Embryonic facial prominence (tissue), 1 donor: ENCODE measurements at regions not wholly inside any gene's neighbourhood (a gene's known extent, or its start where the extent isn't known, plus 50 kb on each side); places are given as distances from the start of the nearest gene placed in this dataset.

Experiments
- DNase-seq: peaks from one replicate; pipeline ENCODE4 v3.0.0-alpha.2; 2016; ENCODE audit errors: extremely low spot score

- no peak for DNase-seq
Measured at GRCh38 chr12:58364389-58365086, 423.2 kb downstream of the ATP23 start.

- no peak for DNase-seq
Measured at GRCh38 chr12:58365087-58365390, 423.7 kb downstream of the ATP23 start.

GRCh38 chr12:58367041-58367440 is 425.7 kb downstream of the ATP23 start:
- no peak for DNase-seq

- DNase-seq: no peak
Measured at GRCh38 chr12:58368001-58368400, 426.6 kb downstream of the ATP23 start.

GRCh38 chr12:58369576-58369975 is 428.2 kb downstream of the ATP23 start:
- no peak for DNase-seq

GRCh38 chr12:58372298-58372697 is 430.9 kb downstream of the ATP23 start:
- DNase-seq: no peak

- DNase-seq: no peak
Measured at GRCh38 chr12:58378028-58378427, 436.7 kb downstream of the ATP23 start.

GRCh38 chr12:58381546-58381945 is 440.2 kb downstream of the ATP23 start:
- no peak for DNase-seq

- no peak for DNase-seq
Measured at GRCh38 chr12:58384196-58384595, 442.8 kb downstream of the ATP23 start.

GRCh38 chr12:58386136-58386535 is 444.8 kb downstream of the ATP23 start:
- DNase-seq: no peak

- DNase-seq: no peak
Measured at GRCh38 chr12:58387199-58387598, 445.8 kb downstream of the ATP23 start.

GRCh38 chr12:58388261-58388660 is 446.9 kb downstream of the ATP23 start:
- DNase-seq: no peak

- no peak for DNase-seq
Measured at GRCh38 chr12:58393152-58393551, 451.8 kb downstream of the ATP23 start.

GRCh38 chr12:58395056-58395455 is 453.7 kb downstream of the ATP23 start:
- no peak for DNase-seq

GRCh38 chr12:58395470-58395869 is 454.1 kb downstream of the ATP23 start:
- DNase-seq: no peak

- no peak for DNase-seq
Measured at GRCh38 chr12:58396239-58396638, 454.9 kb downstream of the ATP23 start.

GRCh38 chr12:58405363-58405762 is 464.0 kb downstream of the ATP23 start:
- no peak for DNase-seq

GRCh38 chr12:58408516-58408915 is 467.1 kb downstream of the ATP23 start:
- no peak for DNase-seq

GRCh38 chr12:58412461-58413060 is 471.2 kb downstream of the ATP23 start:
- no peak for DNase-seq

- no peak for DNase-seq
Measured at GRCh38 chr12:58413794-58414193, 472.4 kb downstream of the ATP23 start.

- no peak for DNase-seq
Measured at GRCh38 chr12:58414398-58414871, 473.1 kb downstream of the ATP23 start.

GRCh38 chr12:58415716-58416115 is 474.3 kb downstream of the ATP23 start:
- DNase-seq: no peak

GRCh38 chr12:58416236-58416635 is 474.9 kb downstream of the ATP23 start:
- DNase-seq: no peak
